Esophagus squamous epithelium (tissue), 5 donors: ENCODE measurements at regions not wholly inside any gene's neighbourhood (a gene's known extent, or its start where the extent isn't known, plus 50 kb on each side); places are given as distances from the start of the nearest gene placed in this dataset.

Experiments
- DNase-seq: peaks from one replicate; lab custom pipeline; 2025; lab: John Stamatoyannopoulos, UW
- H3K27ac ChIP-seq, 4 donors: fragments of 200-600 bp; sonication (generic); one replicate each; pipeline ENCODE4 v1.5.1; 2016 to 2019; ENCODE audit warnings: mild to moderate bottlenecking in 1 of 4
- H3K27me3 ChIP-seq, 4 donors: fragments of 200-600 bp; sonication (generic); 1 replicate in 3 of 4; 2 replicates in 1 of 4; pipeline versions ENCODE4 v1.5.1 to v1.6.0; 2017 to 2021; ENCODE audit warnings: antibody characterized with exemption in 1 of 4
- H3K36me3 ChIP-seq, 3 donors: fragments of 200-600 bp; sonication (generic); one replicate each; pipeline ENCODE4 v1.5.1; 2016 to 2019
- H3K4me1 ChIP-seq, 3 donors: fragments of 200-600 bp; sonication (generic); one replicate each; pipeline ENCODE4 v1.5.1; 2017 to 2019
- H3K4me3 ChIP-seq, 4 donors: fragments of 200-600 bp; sonication (generic); 1 replicate in 3 of 4; 2 replicates in 1 of 4; pipeline ENCODE4 v1.5.1; 2016 to 2019; ENCODE audit warnings: mild to moderate bottlenecking in 2 of 4, moderate library complexity in 1 of 4
- H3K9me3 ChIP-seq, 3 donors: fragments of 200-600 bp; sonication (generic); one replicate each; pipeline ENCODE4 v1.5.1; 2016 to 2019
- CTCF ChIP-seq, 6 experiments: fragments of 450-650 bp in 4 of 6; fragments of 200-600 bp in 2 of 6; sonication (generic) in 2 of 6; IDR thresholded peaks; one replicate each; pipeline ENCODE4 v1.5.1; 2016 to 2019; ENCODE audit warnings: antibody characterized with exemption in 6 of 6, mild to moderate bottlenecking in 4 of 6, moderate library complexity in 4 of 6
- POLR2A ChIP-seq, 4 donors: fragments of 450-650 bp; IDR thresholded peaks; one replicate each; pipeline ENCODE4 v1.6.1; 2017; ENCODE audit warnings: antibody characterized with exemption in 4 of 4, mild to moderate bottlenecking in 4 of 4, moderate library complexity in 3 of 4
- WGBS, 2 donors: methylation state at CpG; one replicate each; pipeline ENCODE4 v1.1.5; 2018; 5-methylcytosine and 5-hydroxymethylcytosine counted together
- intact Hi-C: fragments of 100-400 bp; cut with DNase I; formaldehyde crosslinking; loops from one replicate; pipeline ENCODE4 v1.15.0; 2022
- donor health status: DM: yes; HTN: yes; CAD: no.

GRCh38 chr4:101693842-101694398, 96.6 kb upstream of the BANK1 start:
- Histone ChIP-seq H3K27ac (no peak overlapping the region), H3K27me3 (no peaks in the 10 kb centered on the region), H3K4me1 (peaks cover 0 to 9% (median 0%) of the 10 kb centered on the region in 3 donors), H3K4me3 (no peak overlapping the region), H3K9me3 (no peaks in the 10 kb centered on the region), H3K36me3 (no peaks in the 10 kb centered on the region)
- no peak for TF ChIP-seq CTCF (IDR thresholded peaks at IDR 0.05)
- TF ChIP-seq POLR2A (IDR thresholded peaks at IDR 0.05): no peak
- intact Hi-C loops: no loop called here
- no peak for DNase-seq
- WGBS, 2 donors: 16 to 32% methylated on average over 6 of the region's 6 CpGs

GRCh38 chr4:101689220-101689619, 101.3 kb upstream of the BANK1 start:
- no peak overlapping the region for H3K27ac ChIP-seq
- no peak overlapping the region for H3K4me3 ChIP-seq
- H3K9me3 ChIP-seq: no peaks in the 10 kb centered on the region
- H3K4me1 ChIP-seq: peaks cover 0 to 9% (median 0%) of the 10 kb centered on the region in 3 donors
- DNase-seq: no peak
- WGBS, 2 donors: 50 to 79% methylated on average over 1 of the region's 1 CpG
- TF ChIP-seq POLR2A (IDR thresholded peaks at IDR 0.05) (no peak), CTCF (IDR thresholded peaks at IDR 0.05) (no peak)
- H3K36me3 ChIP-seq: no peaks in the 10 kb centered on the region
- no peaks in the 10 kb centered on the region for H3K27me3 ChIP-seq
- intact Hi-C loops: no loop called here

- intact Hi-C loops: no loop called here
- H3K27me3 ChIP-seq: no peaks in the 10 kb centered on the region
- no peaks in the 10 kb centered on the region for H3K9me3 ChIP-seq
- TF ChIP-seq POLR2A (IDR thresholded peaks at IDR 0.05) (no peak), CTCF (IDR thresholded peaks at IDR 0.05) (no peak)
- H3K36me3 ChIP-seq: no peaks in the 10 kb centered on the region
- H3K27ac ChIP-seq: no peak overlapping the region
- H3K4me3 ChIP-seq: no peak overlapping the region
- DNase-seq: no peak
- no peaks in the 10 kb centered on the region for H3K4me1 ChIP-seq
- 90 to 100% methylated on average over 1 of the region's 1 CpG for WGBS, 2 donors
These were observed 105.4 kb upstream of the BANK1 start for GRCh38 chr4:101685126-101685525.

- 89 to 94% methylated on average over 3 of the region's 3 CpGs for WGBS, 2 donors
- Histone ChIP-seq H3K9me3 (no peaks in the 10 kb centered on the region), H3K4me1 (no peaks in the 10 kb centered on the region), H3K4me3 (no peak overlapping the region), H3K27me3 (no peaks in the 10 kb centered on the region), H3K27ac (no peak overlapping the region), H3K36me3 (no peaks in the 10 kb centered on the region)
- DNase-seq: no peak
- TF ChIP-seq POLR2A (IDR thresholded peaks at IDR 0.05): no peak
- no peak for TF ChIP-seq CTCF (IDR thresholded peaks at IDR 0.05)
- intact Hi-C loops: no loop called here
These were observed 107.6 kb upstream of the BANK1 start for GRCh38 chr4:101682946-101683345.

GRCh38 chr4:101678180-101678579, 112.3 kb upstream of the BANK1 start:
- Histone ChIP-seq H3K9me3 (no peaks in the 10 kb centered on the region), H3K4me1 (no peaks in the 10 kb centered on the region), H3K27ac (no peak overlapping the region), H3K27me3 (no peaks in the 10 kb centered on the region), H3K4me3 (no peak overlapping the region), H3K36me3 (no peaks in the 10 kb centered on the region)
- intact Hi-C loops: no loop called here
- TF ChIP-seq POLR2A (IDR thresholded peaks at IDR 0.05): no peak
- no peak for TF ChIP-seq CTCF (IDR thresholded peaks at IDR 0.05)
- no peak for DNase-seq
- WGBS, 2 donors: 29 to 32% methylated on average over 3 of the region's 3 CpGs
